GM06990 (cell line): ENCODE measurements at regions not wholly inside any gene's neighbourhood (a gene's known extent, or its start where the extent isn't known, plus 50 kb on each side); places are given as distances from the start of the nearest gene placed in this dataset.

Experiments used
- DNase-seq: peaks from one replicate; pipeline ENCODE4 v3.0.0-alpha.2; 2011; ENCODE audit not compliant: insufficient read length; ENCODE audit errors: extremely low read depth
- H3K27me3 ChIP-seq: replicated peaks from 2 replicates; pipeline ENCODE4 v1.6.0; 2011; ENCODE audit warnings: low read length; ENCODE audit not compliant: control insufficient read depth, insufficient read depth
- H3K36me3 ChIP-seq: 2 replicates; pipeline ENCODE4 v1.5.1; 2011; ENCODE audit warnings: low read length; ENCODE audit not compliant: control insufficient read depth, insufficient read depth
- H3K4me3 ChIP-seq: replicated peaks from 2 replicates; pipeline ENCODE4 v1.5.1; 2011; ENCODE audit warnings: low read depth, mild to moderate bottlenecking, control low read depth, low read length
- CTCF ChIP-seq: IDR thresholded peaks from 2 replicates; pipeline ENCODE4 v1.5.1; 2011; ENCODE audit warnings: low read length, control low read depth, mild to moderate bottlenecking, inconsistent platforms; ENCODE audit not compliant: insufficient read depth, poor library complexity, severe bottlenecking

GRCh38 chr2:215718436-215718835 is 282.6 kb upstream of the FN1 start:
- Histone ChIP-seq H3K36me3 (no peaks in the 10 kb centered on the region), H3K4me3 (no peak overlapping the region)
- TF ChIP-seq CTCF, result no peak

GRCh38 chr2:215717501-215718381 is 281.9 kb upstream of the FN1 start:
- no peaks in the 10 kb centered on the region for H3K36me3 ChIP-seq

More at GRCh38 chr2:215718436-215718835, 282.6 kb upstream of the FN1 start:
- no peaks in the 10 kb centered on the region for H3K27me3 ChIP-seq
- no peak for DNase-seq

GRCh38 chr2:215716956-215717355 is 281.1 kb upstream of the FN1 start:
- TF ChIP-seq CTCF, result no peak
- DNase-seq, result no peak
- Histone ChIP-seq H3K4me3 (no peak overlapping the region), H3K36me3 (no peaks in the 10 kb centered on the region), H3K27me3 (no peaks in the 10 kb centered on the region)

More at GRCh38 chr2:215717501-215718381, 281.9 kb upstream of the FN1 start:
- no peaks in the 10 kb centered on the region for H3K27me3 ChIP-seq
- DNase-seq, result no peak
- no peak for TF ChIP-seq CTCF
- H3K4me3 ChIP-seq, result no peak overlapping the region

- no peak overlapping the region for H3K4me3 ChIP-seq
- no peak for TF ChIP-seq CTCF
- H3K27me3 ChIP-seq, result no peaks in the 10 kb centered on the region
- H3K36me3 ChIP-seq, result no peaks in the 10 kb centered on the region
- no peak for DNase-seq
These were observed 277.3 kb upstream of the FN1 start for GRCh38 chr2:215712871-215713790.

GRCh38 chr2:215712219-215712868 is 276.5 kb upstream of the FN1 start:
- Histone ChIP-seq H3K4me3 (no peak overlapping the region), H3K27me3 (no peaks in the 10 kb centered on the region)

More at GRCh38 chr2:215712219-215712868, 276.5 kb upstream of the FN1 start:
- DNase-seq, result no peak
- no peak for TF ChIP-seq CTCF
- H3K36me3 ChIP-seq, result no peaks in the 10 kb centered on the region
